ENCODE measurements at regions not wholly inside any gene's neighbourhood (a gene's known extent, or its start where the extent isn't known, plus 50 kb on each side); places are given as distances from the start of the nearest gene placed in this dataset.

DNA sequence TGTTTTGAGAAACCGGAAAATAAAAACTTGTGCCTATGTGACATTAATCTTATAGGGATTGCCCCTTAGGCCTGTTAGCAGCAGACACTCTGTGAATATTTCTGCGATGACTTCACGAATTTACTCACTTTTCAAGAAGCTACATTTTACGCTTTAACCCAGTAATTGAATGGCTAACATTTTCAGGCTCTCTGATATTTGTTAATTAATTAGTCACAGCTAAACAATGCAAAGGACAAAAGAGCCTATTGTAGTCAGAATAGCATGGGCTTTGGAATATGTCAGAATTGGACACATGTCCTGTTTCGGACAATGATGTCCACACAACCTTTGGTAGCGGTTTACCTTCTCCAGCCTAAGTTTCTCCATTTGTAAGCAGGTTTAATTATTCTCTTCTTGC lies 506.6 kb downstream of the EFNB2 start:
- TF ChIP-seq, protein P1, sequence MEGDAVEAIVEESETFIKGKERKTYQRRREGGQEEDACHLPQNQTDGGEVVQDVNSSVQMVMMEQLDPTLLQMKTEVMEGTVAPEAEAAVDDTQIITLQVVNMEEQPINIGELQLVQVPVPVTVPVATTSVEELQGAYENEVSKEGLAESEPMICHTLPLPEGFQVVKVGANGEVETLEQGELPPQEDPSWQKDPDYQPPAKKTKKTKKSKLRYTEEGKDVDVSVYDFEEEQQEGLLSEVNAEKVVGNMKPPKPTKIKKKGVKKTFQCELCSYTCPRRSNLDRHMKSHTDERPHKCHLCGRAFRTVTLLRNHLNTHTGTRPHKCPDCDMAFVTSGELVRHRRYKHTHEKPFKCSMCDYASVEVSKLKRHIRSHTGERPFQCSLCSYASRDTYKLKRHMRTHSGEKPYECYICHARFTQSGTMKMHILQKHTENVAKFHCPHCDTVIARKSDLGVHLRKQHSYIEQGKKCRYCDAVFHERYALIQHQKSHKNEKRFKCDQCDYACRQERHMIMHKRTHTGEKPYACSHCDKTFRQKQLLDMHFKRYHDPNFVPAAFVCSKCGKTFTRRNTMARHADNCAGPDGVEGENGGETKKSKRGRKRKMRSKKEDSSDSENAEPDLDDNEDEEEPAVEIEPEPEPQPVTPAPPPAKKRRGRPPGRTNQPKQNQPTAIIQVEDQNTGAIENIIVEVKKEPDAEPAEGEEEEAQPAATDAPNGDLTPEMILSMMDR (conservative IDR thresholded peaks at IDR 0.05; ENCODE audit: low read depth, low read length) = no peak
- TF ChIP-seq CHD1 (IDR thresholded peaks at IDR 0.05; ENCODE audit: low read depth, low read length) = no peak
- no peak for TF ChIP-seq CEBPB (IDR thresholded peaks at IDR 0.05; ENCODE audit: low read depth, low read length)
- TF ChIP-seq, protein P2, sequence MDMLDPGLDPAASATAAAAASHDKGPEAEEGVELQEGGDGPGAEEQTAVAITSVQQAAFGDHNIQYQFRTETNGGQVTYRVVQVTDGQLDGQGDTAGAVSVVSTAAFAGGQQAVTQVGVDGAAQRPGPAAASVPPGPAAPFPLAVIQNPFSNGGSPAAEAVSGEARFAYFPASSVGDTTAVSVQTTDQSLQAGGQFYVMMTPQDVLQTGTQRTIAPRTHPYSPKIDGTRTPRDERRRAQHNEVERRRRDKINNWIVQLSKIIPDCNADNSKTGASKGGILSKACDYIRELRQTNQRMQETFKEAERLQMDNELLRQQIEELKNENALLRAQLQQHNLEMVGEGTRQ (IDR thresholded peaks at IDR 0.05; ENCODE audit: low read depth, low read length) = no peak
- no peak for TF ChIP-seq RFX5 (IDR thresholded peaks at IDR 0.05; ENCODE audit: low read depth, low read length)
- TF ChIP-seq POLR2A (IDR thresholded peaks at IDR 0.05; ENCODE audit: low read depth, low read length) = no peak
- TF ChIP-seq RAD21 (IDR thresholded peaks at IDR 0.05; ENCODE audit: low read length) = no peak
- no peak for TF ChIP-seq MAZ (IDR thresholded peaks at IDR 0.05; ENCODE audit: borderline replicate concordance, low read depth, low read length)
- TF ChIP-seq MAFK (IDR thresholded peaks at IDR 0.05; ENCODE audit: low read depth, low read length) = no peak
- no peak for TF ChIP-seq MXI1 (IDR thresholded peaks at IDR 0.05; ENCODE audit: borderline replicate concordance, low read depth, low read length)
- no peak for TF ChIP-seq BHLHE40 (IDR thresholded peaks at IDR 0.05; ENCODE audit: low read depth, low read length)
- TF ChIP-seq RCOR1 (IDR thresholded peaks at IDR 0.05; ENCODE audit: insufficient replicate concordance, low read length) = no peak

All from IMR-90 (cell line).